Right atrium auricular region (tissue), 2 donors: ENCODE measurements at regions not wholly inside any gene's neighbourhood (a gene's known extent, or its start where the extent isn't known, plus 50 kb on each side); places are given as distances from the start of the nearest gene placed in this dataset.

Experiments used
- DNase-seq: peaks from one replicate; pipeline ENCODE4 v3.0.0-alpha.2; 2019; ENCODE audit warnings: low spot score
- H3K27ac ChIP-seq, 2 donors: fragments of 200-600 bp; sonication (generic); 1 replicate in 1 of 2; 2 replicates in 1 of 2; pipeline ENCODE4 v1.5.1; 2016 to 2019
- H3K27me3 ChIP-seq, 2 donors: fragments of 200-600 bp; sonication (generic); one replicate each; pipeline versions ENCODE4 v1.5.1 to v1.6.0; 2017 to 2019
- H3K36me3 ChIP-seq: fragments of 200-600 bp; sonication (generic); one replicate; pipeline ENCODE4 v1.5.1; 2016
- H3K4me1 ChIP-seq, 2 donors: fragments of 200-600 bp; sonication (generic); one replicate each; pipeline versions ENCODE4 v1.5.1 to v1.6.0; 2017 to 2019
- H3K4me3 ChIP-seq, 2 donors: fragments of 200-600 bp; sonication (generic); 1 replicate in 1 of 2; 2 replicates in 1 of 2; pipeline ENCODE4 v1.5.1; 2017 to 2019; ENCODE audit warnings: mild to moderate bottlenecking in 1 of 2, moderate library complexity in 1 of 2
- H3K9me3 ChIP-seq, 2 donors: fragments of 200-600 bp; sonication (generic); one replicate each; pipeline ENCODE4 v1.5.1; 2019
- CTCF ChIP-seq, 2 donors: fragments of 200-600 bp; sonication (generic); IDR thresholded peaks; one replicate each; pipeline ENCODE4 v1.5.1; 2019; ENCODE audit warnings: antibody characterized with exemption in 2 of 2

- Histone ChIP-seq H3K4me3 (no peak overlapping the region), H3K27me3 (no peaks in the 10 kb centered on the region), H3K4me1 (peaks cover 0 to 4% of the 10 kb centered on the region in 2 donors), H3K9me3 (no peaks in the 10 kb centered on the region), H3K36me3 (no peaks in the 10 kb centered on the region), H3K27ac (no peak overlapping the region)
- no peak for DNase-seq
- TF ChIP-seq CTCF (IDR thresholded peaks at IDR 0.05), result no peak
Observed at GRCh38 chr13:48908381-48909055, 67.2 kb upstream of the FNDC3A start.

- H3K4me1 ChIP-seq, result peaks cover 0 to 4% of the 10 kb centered on the region in 2 donors
- H3K27me3 ChIP-seq, result no peaks in the 10 kb centered on the region
- no peak for TF ChIP-seq CTCF (IDR thresholded peaks at IDR 0.05)
- H3K9me3 ChIP-seq, result no peaks in the 10 kb centered on the region
- no peak for DNase-seq
- no peaks in the 10 kb centered on the region for H3K36me3 ChIP-seq
- H3K27ac ChIP-seq, result no peak overlapping the region
- H3K4me3 ChIP-seq, result no peak overlapping the region
Observed at GRCh38 chr13:48909056-48909389, 66.7 kb upstream of the FNDC3A start.

- Histone ChIP-seq H3K27me3 (no peaks in the 10 kb centered on the region), H3K9me3 (no peaks in the 10 kb centered on the region), H3K4me3 (no peak overlapping the region), H3K36me3 (no peaks in the 10 kb centered on the region), H3K27ac (no peak overlapping the region), H3K4me1 (peaks cover 0 to 4% of the 10 kb centered on the region in 2 donors)
- TF ChIP-seq CTCF (IDR thresholded peaks at IDR 0.05), result no peak
- DNase-seq, result no peak
Observed at GRCh38 chr13:48910686-48911085, 65.0 kb upstream of the FNDC3A start.

- Histone ChIP-seq H3K9me3 (no peaks in the 10 kb centered on the region), H3K36me3 (no peaks in the 10 kb centered on the region), H3K27me3 (no peaks in the 10 kb centered on the region), H3K4me1 (no peaks in the 10 kb centered on the region), H3K4me3 (no peak overlapping the region), H3K27ac (no peak overlapping the region)
- TF ChIP-seq CTCF (IDR thresholded peaks at IDR 0.05), result no peak
- no peak for DNase-seq
Observed at GRCh38 chr13:48919751-48920150, 56.0 kb upstream of the FNDC3A start.

- no peak overlapping the region for H3K4me3 ChIP-seq
- no peak for TF ChIP-seq CTCF (IDR thresholded peaks at IDR 0.05)
- DNase-seq, result no peak
- H3K27me3 ChIP-seq, result no peaks in the 10 kb centered on the region
- no peaks in the 10 kb centered on the region for H3K4me1 ChIP-seq
- H3K9me3 ChIP-seq, result no peaks in the 10 kb centered on the region
- H3K36me3 ChIP-seq, result no peaks in the 10 kb centered on the region
- no peak overlapping the region for H3K27ac ChIP-seq
Observed at GRCh38 chr13:48920730-48921129, 55.0 kb upstream of the FNDC3A start.

- Histone ChIP-seq H3K9me3 (no peaks in the 10 kb centered on the region), H3K27ac (no peak overlapping the region), H3K36me3 (no peaks in the 10 kb centered on the region), H3K27me3 (no peaks in the 10 kb centered on the region), H3K4me3 (no peak overlapping the region), H3K4me1 (no peaks in the 10 kb centered on the region)
- TF ChIP-seq CTCF (IDR thresholded peaks at IDR 0.05), result no peak
- no peak for DNase-seq
Observed at GRCh38 chr13:48923376-48923775, 52.3 kb upstream of the FNDC3A start.
